Fibroblast of lung (primary cell): ENCODE measurements at regions not wholly inside any gene's neighbourhood (a gene's known extent, or its start where the extent isn't known, plus 50 kb on each side); places are given as distances from the start of the nearest gene placed in this dataset.

Experiments
- CTCF ChIP-seq, 2 donors: IDR thresholded peaks in 1 of 2; conservative IDR thresholded peaks in 1 of 2; 1 replicate in 1 of 2; 2 replicates in 1 of 2; pipeline ENCODE4 v1.5.1; 2011 to 2012; ENCODE audit warnings: low read length in 2 of 2, control low read depth in 1 of 2, inconsistent platforms in 1 of 2, low read depth in 1 of 2, mild to moderate bottlenecking in 1 of 2
- EZH2 ChIP-seq: IDR thresholded peaks from 2 replicates; pipeline ENCODE4 v1.5.1; 2012; ENCODE audit warnings: low read length, control low read depth, mild to moderate bottlenecking; ENCODE audit errors: missing control alignments

- TF ChIP-seq EZH2 (no peak), CTCF (conservative IDR thresholded peaks at IDR 0.05 in 1 of 2, IDR thresholded peaks at IDR 0.05 in 1 of 2; ENCODE audit: low read depth in 1 of 2, low read length in 2 of 2) (no peak)
Measured at GRCh38 chr21:17461582-17461981, 51.3 kb upstream of the CXADR start.
